HEK293T (cell line): ENCODE measurements at regions not wholly inside any gene's neighbourhood (a gene's known extent, or its start where the extent isn't known, plus 50 kb on each side); places are given as distances from the start of the nearest gene placed in this dataset.

Experiments
- CTCF ChIA-PET: fragments of 350-600 bp; formaldehyde crosslinking; extraction: SDS; loops from one replicate; lab custom pipeline; 2021; ENCODE audit warnings: antibody characterized with exemption, inconsistent platforms; lab: Yijun Ruan, JAX
- POLR2A ChIA-PET: fragments of 350-600 bp; formaldehyde crosslinking; extraction: SDS; loops from one replicate; lab custom pipeline; 2020; ENCODE audit warnings: antibody characterized with exemption, inconsistent platforms; lab: Yijun Ruan, JAX
- DNase-seq: peaks from one replicate; pipeline ENCODE4 v3.0.0; 2012; ENCODE audit warnings: mixed read lengths; ENCODE audit errors: extremely low spot score
- ARNT ChIP-seq: fragments of 450-650 bp; IDR thresholded peaks from 2 replicates; pipeline ENCODE4 v1.6.1; 2017; ENCODE audit warnings: mild to moderate bottlenecking
- BHLHE40 ChIP-seq: fragments of 450-650 bp; IDR thresholded peaks from 2 replicates; pipeline ENCODE4 v1.6.1; 2016; ENCODE audit warnings: mild to moderate bottlenecking, moderate library complexity, borderline replicate concordance
- CTBP1 ChIP-seq: fragments of 450-650 bp; IDR thresholded peaks from 2 replicates; pipeline ENCODE4 v1.6.1; 2016; ENCODE audit warnings: borderline replicate concordance
- ELF4 ChIP-seq: fragments of 450-650 bp; IDR thresholded peaks from 2 replicates; pipeline ENCODE4 v1.6.1; 2017; ENCODE audit warnings: antibody characterized with exemption
- FOXA1 ChIP-seq: fragments of 450-650 bp; IDR thresholded peaks from 2 replicates; pipeline ENCODE4 v1.6.1; 2016; ENCODE audit warnings: mild to moderate bottlenecking
- FOXK2 ChIP-seq: fragments of 450-650 bp; IDR thresholded peaks from 2 replicates; pipeline ENCODE4 v1.6.1; 2016; ENCODE audit warnings: mild to moderate bottlenecking
- FOXM1 ChIP-seq: fragments of 450-650 bp; IDR thresholded peaks from 2 replicates; pipeline ENCODE4 v1.6.1; 2017; ENCODE audit warnings: mild to moderate bottlenecking, borderline replicate concordance
- HDGF ChIP-seq: fragments of 450-650 bp; IDR thresholded peaks from 2 replicates; pipeline ENCODE4 v1.6.1; 2017; ENCODE audit warnings: antibody characterized with exemption, borderline replicate concordance
- L3MBTL2 ChIP-seq: fragments of 450-650 bp; conservative IDR thresholded peaks from 2 replicates; pipeline ENCODE4 v1.6.1; 2016; ENCODE audit warnings: mild to moderate bottlenecking
- LEF1 ChIP-seq: fragments of 450-650 bp; IDR thresholded peaks from 2 replicates; pipeline ENCODE4 v1.6.1; 2017; ENCODE audit warnings: mild to moderate bottlenecking, borderline replicate concordance
- NFRKB ChIP-seq: fragments of 450-650 bp; IDR thresholded peaks from 2 replicates; pipeline ENCODE4 v1.6.1; 2016; ENCODE audit warnings: mild to moderate bottlenecking, moderate library complexity
- PKNOX1 ChIP-seq: fragments of 450-650 bp; IDR thresholded peaks from 2 replicates; pipeline ENCODE4 v1.6.1; 2016
- SP1 ChIP-seq: fragments of 450-650 bp; IDR thresholded peaks from 2 replicates; pipeline ENCODE4 v1.6.1; 2017
- SUZ12 ChIP-seq: fragments of 450-650 bp; IDR thresholded peaks from 2 replicates; pipeline ENCODE4 v1.6.1; 2016; ENCODE audit warnings: mild to moderate bottlenecking
- TARDBP ChIP-seq: fragments of 450-650 bp; IDR thresholded peaks from 2 replicates; pipeline ENCODE4 v1.6.1; 2016
- ZNF384 ChIP-seq: fragments of 450-650 bp; IDR thresholded peaks from 2 replicates; pipeline ENCODE4 v1.6.1; 2016

- ChIA-PET POLR2A (no interaction called here), CTCF (no interaction called here)
- TF ChIP-seq TARDBP: no peak
- TF ChIP-seq ARNT: no peak
- TF ChIP-seq LEF1: no peak
- no peak for TF ChIP-seq HDGF
- no peak for TF ChIP-seq L3MBTL2
- no peak for TF ChIP-seq SUZ12
- no peak for TF ChIP-seq PKNOX1
- TF ChIP-seq ELF4: no peak
- TF ChIP-seq FOXA1: no peak
- TF ChIP-seq CTBP1: no peak
- no peak for DNase-seq
These were observed 557.4 kb upstream of the RAB6C start for GRCh38 chr2:129422028-129422427.

GRCh38 chr2:129428086-129428660 is 551.3 kb upstream of the RAB6C start:
- TF ChIP-seq ZNF384: no peak
- TF ChIP-seq ARNT: no peak
- no peak for TF ChIP-seq NFRKB
- no peak for TF ChIP-seq SUZ12
- TF ChIP-seq FOXM1: no peak
- TF ChIP-seq FOXK2: no peak
- no peak for TF ChIP-seq CTBP1
- TF ChIP-seq ELF4: no peak
- no peak for TF ChIP-seq SP1
- TF ChIP-seq LEF1: no peak
- no peak for TF ChIP-seq HDGF
- TF ChIP-seq BHLHE40: no peak
- TF ChIP-seq L3MBTL2: no peak
- TF ChIP-seq TARDBP: no peak
- no peak for TF ChIP-seq FOXA1
- no peak for DNase-seq
- ChIA-PET CTCF (interaction anchor here (0.7 kb wide), 1 partner anchor 45 kb away, joined by 4 read pairs; no protein-coding TSS in a partner anchor), POLR2A (no interaction called here)

GRCh38 chr2:129430911-129431310 is 548.6 kb upstream of the RAB6C start:
- ChIA-PET POLR2A (no interaction called here), CTCF (no interaction called here)
- TF ChIP-seq BHLHE40: no peak
- no peak for TF ChIP-seq FOXK2
- no peak for TF ChIP-seq ZNF384
- no peak for TF ChIP-seq FOXM1
- TF ChIP-seq ELF4: no peak
- TF ChIP-seq CTBP1: no peak
- no peak for TF ChIP-seq SP1
- TF ChIP-seq L3MBTL2: no peak
- TF ChIP-seq PKNOX1: no peak
- TF ChIP-seq HDGF: no peak
- TF ChIP-seq FOXA1: no peak
- no peak for TF ChIP-seq LEF1
- no peak for DNase-seq

- DNase-seq: no peak
- ChIA-PET CTCF (no interaction called here), POLR2A (no interaction called here)
- no peak for TF ChIP-seq ZNF384
- no peak for TF ChIP-seq LEF1
- no peak for TF ChIP-seq FOXK2
- no peak for TF ChIP-seq L3MBTL2
- TF ChIP-seq FOXM1: no peak
- no peak for TF ChIP-seq CTBP1
- TF ChIP-seq FOXA1: no peak
- no peak for TF ChIP-seq ELF4
- no peak for TF ChIP-seq TARDBP
- TF ChIP-seq BHLHE40: no peak
- TF ChIP-seq HDGF: no peak
- TF ChIP-seq SP1: no peak
- no peak for TF ChIP-seq NFRKB
- no peak for TF ChIP-seq SUZ12
- no peak for TF ChIP-seq ARNT
- no peak for TF ChIP-seq PKNOX1
These were observed 547.6 kb upstream of the RAB6C start for GRCh38 chr2:129431881-129432280.

- ChIA-PET CTCF (interaction anchor here (0.7 kb wide), 1 partner anchor 416 kb away, joined by 4 read pairs; no protein-coding TSS in a partner anchor), POLR2A (no interaction called here)
- TF ChIP-seq FOXA1 (no peak), L3MBTL2 (no peak), ARNT (no peak)
- DNase-seq: no peak
These were observed 542.7 kb upstream of the RAB6C start for GRCh38 chr2:129436809-129437208.

- TF ChIP-seq BHLHE40: no peak
- no peak for TF ChIP-seq ZNF384
- TF ChIP-seq TARDBP: no peak
- TF ChIP-seq LEF1: no peak
- no peak for TF ChIP-seq FOXA1
- no peak for TF ChIP-seq FOXK2
- no peak for TF ChIP-seq ARNT
- DNase-seq: no peak
- ChIA-PET POLR2A (no interaction called here), CTCF (no interaction called here)
These were observed 541.7 kb upstream of the RAB6C start for GRCh38 chr2:129437725-129438124.
